ENCODE measurements at regions not wholly inside any gene's neighbourhood (a gene's known extent, or its start where the extent isn't known, plus 50 kb on each side); places are given as distances from the start of the nearest gene placed in this dataset.

DNA sequence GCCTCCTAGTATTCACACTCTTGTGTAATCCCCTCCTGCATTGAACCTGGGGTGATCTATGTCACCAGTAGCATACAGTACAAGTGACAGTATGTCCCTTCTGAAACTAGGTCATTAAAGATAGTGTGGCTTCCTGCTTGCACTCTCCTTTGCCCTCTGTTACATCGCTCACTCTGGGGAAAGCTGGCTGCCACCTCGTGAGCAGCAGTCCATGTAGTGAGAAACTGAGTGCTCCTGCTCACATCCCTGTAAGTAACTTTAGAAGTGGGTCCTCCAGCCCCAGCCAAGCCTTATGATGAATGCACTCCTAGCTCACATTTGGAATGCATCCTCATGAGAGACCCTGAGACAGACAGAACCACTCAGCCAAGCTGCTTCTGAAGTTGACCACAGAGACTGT, 89.8 kb upstream of the TNIP3 start:
- TF ChIP-seq, protein P1, sequence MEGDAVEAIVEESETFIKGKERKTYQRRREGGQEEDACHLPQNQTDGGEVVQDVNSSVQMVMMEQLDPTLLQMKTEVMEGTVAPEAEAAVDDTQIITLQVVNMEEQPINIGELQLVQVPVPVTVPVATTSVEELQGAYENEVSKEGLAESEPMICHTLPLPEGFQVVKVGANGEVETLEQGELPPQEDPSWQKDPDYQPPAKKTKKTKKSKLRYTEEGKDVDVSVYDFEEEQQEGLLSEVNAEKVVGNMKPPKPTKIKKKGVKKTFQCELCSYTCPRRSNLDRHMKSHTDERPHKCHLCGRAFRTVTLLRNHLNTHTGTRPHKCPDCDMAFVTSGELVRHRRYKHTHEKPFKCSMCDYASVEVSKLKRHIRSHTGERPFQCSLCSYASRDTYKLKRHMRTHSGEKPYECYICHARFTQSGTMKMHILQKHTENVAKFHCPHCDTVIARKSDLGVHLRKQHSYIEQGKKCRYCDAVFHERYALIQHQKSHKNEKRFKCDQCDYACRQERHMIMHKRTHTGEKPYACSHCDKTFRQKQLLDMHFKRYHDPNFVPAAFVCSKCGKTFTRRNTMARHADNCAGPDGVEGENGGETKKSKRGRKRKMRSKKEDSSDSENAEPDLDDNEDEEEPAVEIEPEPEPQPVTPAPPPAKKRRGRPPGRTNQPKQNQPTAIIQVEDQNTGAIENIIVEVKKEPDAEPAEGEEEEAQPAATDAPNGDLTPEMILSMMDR (IDR thresholded peaks at IDR 0.05): no peak
- no peak for TF ChIP-seq EP300 (IDR thresholded peaks at IDR 0.05; ENCODE audit: low read depth)
